ENCODE measurements at regions not wholly inside any gene's neighbourhood (a gene's known extent, or its start where the extent isn't known, plus 50 kb on each side); places are given as distances from the start of the nearest gene placed in this dataset.

GRCh38 chr1:56297904-56298303 lies 281.5 kb downstream of the PLPP3 start (continued):
- TF ChIP-seq, protein P1, sequence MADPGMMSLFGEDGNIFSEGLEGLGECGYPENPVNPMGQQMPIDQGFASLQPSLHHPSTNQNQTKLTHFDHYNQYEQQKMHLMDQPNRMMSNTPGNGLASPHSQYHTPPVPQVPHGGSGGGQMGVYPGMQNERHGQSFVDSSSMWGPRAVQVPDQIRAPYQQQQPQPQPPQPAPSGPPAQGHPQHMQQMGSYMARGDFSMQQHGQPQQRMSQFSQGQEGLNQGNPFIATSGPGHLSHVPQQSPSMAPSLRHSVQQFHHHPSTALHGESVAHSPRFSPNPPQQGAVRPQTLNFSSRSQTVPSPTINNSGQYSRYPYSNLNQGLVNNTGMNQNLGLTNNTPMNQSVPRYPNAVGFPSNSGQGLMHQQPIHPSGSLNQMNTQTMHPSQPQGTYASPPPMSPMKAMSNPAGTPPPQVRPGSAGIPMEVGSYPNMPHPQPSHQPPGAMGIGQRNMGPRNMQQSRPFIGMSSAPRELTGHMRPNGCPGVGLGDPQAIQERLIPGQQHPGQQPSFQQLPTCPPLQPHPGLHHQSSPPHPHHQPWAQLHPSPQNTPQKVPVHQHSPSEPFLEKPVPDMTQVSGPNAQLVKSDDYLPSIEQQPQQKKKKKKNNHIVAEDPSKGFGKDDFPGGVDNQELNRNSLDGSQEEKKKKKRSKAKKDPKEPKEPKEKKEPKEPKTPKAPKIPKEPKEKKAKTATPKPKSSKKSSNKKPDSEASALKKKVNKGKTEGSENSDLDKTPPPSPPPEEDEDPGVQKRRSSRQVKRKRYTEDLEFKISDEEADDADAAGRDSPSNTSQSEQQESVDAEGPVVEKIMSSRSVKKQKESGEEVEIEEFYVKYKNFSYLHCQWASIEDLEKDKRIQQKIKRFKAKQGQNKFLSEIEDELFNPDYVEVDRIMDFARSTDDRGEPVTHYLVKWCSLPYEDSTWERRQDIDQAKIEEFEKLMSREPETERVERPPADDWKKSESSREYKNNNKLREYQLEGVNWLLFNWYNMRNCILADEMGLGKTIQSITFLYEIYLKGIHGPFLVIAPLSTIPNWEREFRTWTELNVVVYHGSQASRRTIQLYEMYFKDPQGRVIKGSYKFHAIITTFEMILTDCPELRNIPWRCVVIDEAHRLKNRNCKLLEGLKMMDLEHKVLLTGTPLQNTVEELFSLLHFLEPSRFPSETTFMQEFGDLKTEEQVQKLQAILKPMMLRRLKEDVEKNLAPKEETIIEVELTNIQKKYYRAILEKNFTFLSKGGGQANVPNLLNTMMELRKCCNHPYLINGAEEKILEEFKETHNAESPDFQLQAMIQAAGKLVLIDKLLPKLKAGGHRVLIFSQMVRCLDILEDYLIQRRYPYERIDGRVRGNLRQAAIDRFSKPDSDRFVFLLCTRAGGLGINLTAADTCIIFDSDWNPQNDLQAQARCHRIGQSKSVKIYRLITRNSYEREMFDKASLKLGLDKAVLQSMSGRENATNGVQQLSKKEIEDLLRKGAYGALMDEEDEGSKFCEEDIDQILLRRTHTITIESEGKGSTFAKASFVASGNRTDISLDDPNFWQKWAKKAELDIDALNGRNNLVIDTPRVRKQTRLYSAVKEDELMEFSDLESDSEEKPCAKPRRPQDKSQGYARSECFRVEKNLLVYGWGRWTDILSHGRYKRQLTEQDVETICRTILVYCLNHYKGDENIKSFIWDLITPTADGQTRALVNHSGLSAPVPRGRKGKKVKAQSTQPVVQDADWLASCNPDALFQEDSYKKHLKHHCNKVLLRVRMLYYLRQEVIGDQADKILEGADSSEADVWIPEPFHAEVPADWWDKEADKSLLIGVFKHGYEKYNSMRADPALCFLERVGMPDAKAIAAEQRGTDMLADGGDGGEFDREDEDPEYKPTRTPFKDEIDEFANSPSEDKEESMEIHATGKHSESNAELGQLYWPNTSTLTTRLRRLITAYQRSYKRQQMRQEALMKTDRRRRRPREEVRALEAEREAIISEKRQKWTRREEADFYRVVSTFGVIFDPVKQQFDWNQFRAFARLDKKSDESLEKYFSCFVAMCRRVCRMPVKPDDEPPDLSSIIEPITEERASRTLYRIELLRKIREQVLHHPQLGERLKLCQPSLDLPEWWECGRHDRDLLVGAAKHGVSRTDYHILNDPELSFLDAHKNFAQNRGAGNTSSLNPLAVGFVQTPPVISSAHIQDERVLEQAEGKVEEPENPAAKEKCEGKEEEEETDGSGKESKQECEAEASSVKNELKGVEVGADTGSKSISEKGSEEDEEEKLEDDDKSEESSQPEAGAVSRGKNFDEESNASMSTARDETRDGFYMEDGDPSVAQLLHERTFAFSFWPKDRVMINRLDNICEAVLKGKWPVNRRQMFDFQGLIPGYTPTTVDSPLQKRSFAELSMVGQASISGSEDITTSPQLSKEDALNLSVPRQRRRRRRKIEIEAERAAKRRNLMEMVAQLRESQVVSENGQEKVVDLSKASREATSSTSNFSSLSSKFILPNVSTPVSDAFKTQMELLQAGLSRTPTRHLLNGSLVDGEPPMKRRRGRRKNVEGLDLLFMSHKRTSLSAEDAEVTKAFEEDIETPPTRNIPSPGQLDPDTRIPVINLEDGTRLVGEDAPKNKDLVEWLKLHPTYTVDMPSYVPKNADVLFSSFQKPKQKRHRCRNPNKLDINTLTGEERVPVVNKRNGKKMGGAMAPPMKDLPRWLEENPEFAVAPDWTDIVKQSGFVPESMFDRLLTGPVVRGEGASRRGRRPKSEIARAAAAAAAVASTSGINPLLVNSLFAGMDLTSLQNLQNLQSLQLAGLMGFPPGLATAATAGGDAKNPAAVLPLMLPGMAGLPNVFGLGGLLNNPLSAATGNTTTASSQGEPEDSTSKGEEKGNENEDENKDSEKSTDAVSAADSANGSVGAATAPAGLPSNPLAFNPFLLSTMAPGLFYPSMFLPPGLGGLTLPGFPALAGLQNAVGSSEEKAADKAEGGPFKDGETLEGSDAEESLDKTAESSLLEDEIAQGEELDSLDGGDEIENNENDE (IDR thresholded peaks at IDR 0.05; ENCODE audit: insufficient replicate concordance, low read length): no peak
- TF ChIP-seq CBX5 (IDR thresholded peaks at IDR 0.05; ENCODE audit: low read depth, low read length) (no peak), HDAC6 (IDR thresholded peaks at IDR 0.05; ENCODE audit: low read depth, low read length) (no peak), GABPA (IDR thresholded peaks at IDR 0.05; ENCODE audit: borderline replicate concordance, insufficient read depth, low read length) (no peak), RBBP5 (IDR thresholded peaks at IDR 0.05; ENCODE audit: borderline replicate concordance, low read depth, low read length) (no peak), SRF (IDR thresholded peaks at IDR 0.05; ENCODE audit: low read depth, low read length) (no peak), SIRT6 (IDR thresholded peaks at IDR 0.05; ENCODE audit: low read length) (no peak), RAD21 (IDR thresholded peaks at IDR 0.05 in 1 of 2, conservative IDR thresholded peaks at IDR 0.05 in 1 of 2; ENCODE audit: low read depth in 2 of 2, low read length in 2 of 2) (no peak), BACH1 (IDR thresholded peaks at IDR 0.05; ENCODE audit: low read length) (no peak), TEAD4 (IDR thresholded peaks at IDR 0.05; ENCODE audit: low read depth, low read length) (no peak), CHD1 (IDR thresholded peaks at IDR 0.05; ENCODE audit: low read depth, low read length) (no peak), ASH2L (IDR thresholded peaks at IDR 0.05; ENCODE audit: low read length) (no peak)
